GM21447 (cell line): ENCODE measurements at regions not wholly inside any gene's neighbourhood (a gene's known extent, or its start where the extent isn't known, plus 50 kb on each side); places are given as distances from the start of the nearest gene placed in this dataset.

Experiments used
- ATAC-seq: cut with Tn5 transposase; IDR thresholded peaks from one replicate; pipeline ENCODE4 v1.9.1; 2021; ENCODE audit not compliant: unreplicated experiment

GRCh38 chr14:59093902-59094301, 94.6 kb upstream of the DAAM1 start:
- ATAC-seq, result no peak

GRCh38 chr14:59096303-59096702, 92.2 kb upstream of the DAAM1 start:
- no peak for ATAC-seq

GRCh38 chr14:59097681-59098080, 90.8 kb upstream of the DAAM1 start:
- ATAC-seq, result no peak

GRCh38 chr14:59098377-59098776, 90.1 kb upstream of the DAAM1 start:
- no peak for ATAC-seq

- ATAC-seq, result no peak
Observed at GRCh38 chr14:59100205-59100604, 88.3 kb upstream of the DAAM1 start.

- no peak for ATAC-seq
Observed at GRCh38 chr14:59101476-59101875, 87.0 kb upstream of the DAAM1 start.

- no peak for ATAC-seq
Observed at GRCh38 chr14:59103396-59103795, 85.1 kb upstream of the DAAM1 start.

GRCh38 chr14:59107819-59108218, 80.6 kb upstream of the DAAM1 start:
- peak; percentile 61 for ATAC-seq

- no peak for ATAC-seq
Observed at GRCh38 chr14:59116984-59117415, 71.5 kb upstream of the DAAM1 start.

GRCh38 chr14:59117754-59118528, 70.5 kb upstream of the DAAM1 start:
- ATAC-seq, result no peak

- ATAC-seq, result no peak
Observed at GRCh38 chr14:59120921-59121320, 67.5 kb upstream of the DAAM1 start.

- no peak for ATAC-seq
Observed at GRCh38 chr14:59123531-59123930, 64.9 kb upstream of the DAAM1 start.

- no peak for ATAC-seq
Observed at GRCh38 chr14:59123975-59124374, 64.5 kb upstream of the DAAM1 start.

- ATAC-seq, result no peak
Observed at GRCh38 chr14:59125156-59125555, 63.3 kb upstream of the DAAM1 start.

- no peak for ATAC-seq
Observed at GRCh38 chr14:59126714-59127436, 61.6 kb upstream of the DAAM1 start.

GRCh38 chr14:59127437-59127732, 61.1 kb upstream of the DAAM1 start:
- no peak for ATAC-seq

- no peak for ATAC-seq
Observed at GRCh38 chr14:59130462-59130861, 58.0 kb upstream of the DAAM1 start.

- no peak for ATAC-seq
Observed at GRCh38 chr14:59131938-59132795, 56.3 kb upstream of the DAAM1 start.

- ATAC-seq, result no peak
Observed at GRCh38 chr14:59132796-59133494, 55.5 kb upstream of the DAAM1 start.

- no peak for ATAC-seq
Observed at GRCh38 chr14:59133709-59134108, 54.8 kb upstream of the DAAM1 start.

- no peak for ATAC-seq
Observed at GRCh38 chr14:59134307-59134706, 54.2 kb upstream of the DAAM1 start.
